CD4-positive, alpha-beta memory T cell (primary cell): ENCODE measurements at regions not wholly inside any gene's neighbourhood (a gene's known extent, or its start where the extent isn't known, plus 50 kb on each side); places are given as distances from the start of the nearest gene placed in this dataset.

Experiments used
- CTCF ChIA-PET: fragments of 350-600 bp; sonication (Branson Sonifier 250); formaldehyde crosslinking; loops from one replicate; lab custom pipeline; 2021; ENCODE audit warnings: inconsistent platforms; ENCODE audit not compliant: partially characterized antibody; lab: Charles Lee
- POLR2A ChIA-PET: fragments of 350-600 bp; sonication (Branson Sonifier 250); formaldehyde crosslinking; loops from one replicate; lab custom pipeline; 2021; ENCODE audit not compliant: partially characterized antibody; lab: Charles Lee
- DNase-seq, 5 donors: peaks; one replicate each; pipeline versions ENCODE4 v3.0.0 to v3.0.0-alpha.2; 2020 to 2022; ENCODE audit warnings: mixed read lengths in 1 of 5
- H3K27ac ChIP-seq: one replicate; pipeline ENCODE4 v1.7.0; 2013; ENCODE audit warnings: low read depth, low read length
- H3K27me3 ChIP-seq: 2 replicates; pipeline ENCODE4 v1.7.0; 2013; ENCODE audit warnings: mild to moderate bottlenecking, low read length, moderate library complexity; ENCODE audit not compliant: insufficient read depth
- H3K36me3 ChIP-seq: 2 replicates; pipeline ENCODE4 v1.7.0; 2013; ENCODE audit warnings: mild to moderate bottlenecking, low read length, moderate library complexity; ENCODE audit not compliant: insufficient read depth
- H3K4me1 ChIP-seq: 2 replicates; pipeline ENCODE4 v1.7.0; 2013; ENCODE audit warnings: mild to moderate bottlenecking, low read length, moderate library complexity; ENCODE audit not compliant: insufficient read depth
- H3K4me3 ChIP-seq, 2 donors: one replicate each; pipeline ENCODE4 v1.7.0; 2013; ENCODE audit warnings: low read length in 2 of 2, mild to moderate bottlenecking in 1 of 2
- H3K9me3 ChIP-seq, 2 donors: one replicate each; pipeline ENCODE4 v1.7.0; 2013; ENCODE audit warnings: low read length in 2 of 2, control low read depth in 1 of 2; ENCODE audit not compliant: control insufficient read depth in 1 of 2
- H3K27ac Mint-ChIP-seq, 7 donors: one replicate each; pipeline ENCODE4 v1.8.0; 2020 to 2021; ENCODE audit warnings: mixed read lengths in 7 of 7, mild to moderate bottlenecking in 6 of 7, inconsistent platforms in 3 of 7, moderate library complexity in 3 of 7
- H3K27me3 Mint-ChIP-seq, 2 donors: one replicate each; pipeline ENCODE4 v1.8.0; 2020 to 2021; ENCODE audit warnings: mixed read lengths in 2 of 2
- H3K36me3 Mint-ChIP-seq, 2 donors: one replicate each; pipeline ENCODE4 v1.8.0; 2020 to 2021; ENCODE audit warnings: mixed read lengths in 2 of 2, inconsistent platforms in 1 of 2, mild to moderate bottlenecking in 1 of 2
- H3K4me1 Mint-ChIP-seq, 4 donors: one replicate each; pipeline ENCODE4 v1.8.0; 2020 to 2021; ENCODE audit warnings: mixed read lengths in 4 of 4, mild to moderate bottlenecking in 1 of 4
- H3K4me3 Mint-ChIP-seq, 8 donors: one replicate each; pipeline ENCODE4 v1.8.0; 2020 to 2021; ENCODE audit warnings: mixed read lengths in 8 of 8, mild to moderate bottlenecking in 7 of 8, moderate library complexity in 6 of 8, inconsistent platforms in 3 of 8
- H3K9me3 Mint-ChIP-seq, 8 donors: one replicate each; pipeline ENCODE4 v1.8.0; 2020 to 2021; ENCODE audit warnings: mixed read lengths in 8 of 8, mild to moderate bottlenecking in 5 of 8, inconsistent platforms in 3 of 8, moderate library complexity in 1 of 8
- intact Hi-C: fragments of 100-400 bp; cut with micrococcal nuclease; formaldehyde crosslinking; loops from one replicate; pipeline ENCODE4 v1.15.1; 2023

DNA sequence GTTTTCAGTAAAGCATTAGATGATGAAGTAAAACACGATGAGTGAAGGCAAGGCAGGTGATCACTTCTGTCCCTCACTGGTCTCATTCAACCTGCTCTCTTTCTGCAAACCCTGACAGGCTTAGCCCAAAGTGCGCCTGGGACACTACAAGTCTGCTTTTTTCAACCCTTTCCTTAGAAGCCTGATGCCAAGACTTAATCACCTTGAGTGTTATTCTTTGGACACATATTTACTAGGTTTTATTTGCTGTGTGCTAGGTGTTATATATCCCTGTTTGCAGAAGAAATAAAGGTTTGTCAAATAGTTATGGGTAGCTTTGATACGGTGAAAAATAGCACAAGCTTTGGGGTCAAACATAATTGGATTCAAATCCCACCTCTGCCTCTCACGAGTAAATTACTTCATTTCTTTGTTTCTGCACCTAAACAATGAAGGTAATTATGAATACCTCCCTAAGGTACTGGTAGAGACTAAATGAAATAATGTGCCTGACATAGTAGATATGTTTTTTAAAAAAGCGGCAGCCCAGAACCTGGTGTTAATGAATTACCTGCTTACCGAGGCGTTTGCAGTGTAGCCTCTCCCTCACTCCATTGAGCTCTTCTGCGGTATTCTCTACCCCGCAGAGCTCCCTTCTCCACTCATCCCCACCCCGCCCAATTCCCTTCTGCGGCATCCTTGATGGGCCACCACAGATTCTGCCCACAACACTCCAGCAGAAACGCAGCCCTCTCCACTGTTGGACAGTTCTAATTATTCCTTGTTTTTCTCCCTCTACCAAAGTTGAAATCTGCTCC lies 269.0 kb upstream of the TPM1 start:
- CTCF ChIA-PET: no interaction called here
- H3K9me3 Mint-ChIP-seq: no peaks in the 10 kb centered on the region
- H3K4me1 Mint-ChIP-seq: no peaks in the 10 kb centered on the region
- H3K36me3 ChIP-seq: no peaks in the 10 kb centered on the region
- no peaks in the 10 kb centered on the region for H3K36me3 Mint-ChIP-seq
- H3K27me3 ChIP-seq: no peaks in the 10 kb centered on the region
- H3K27ac ChIP-seq: no peak overlapping the region
- no peak overlapping the region for H3K27ac Mint-ChIP-seq
- H3K4me3 Mint-ChIP-seq: no peak overlapping the region
- H3K4me1 ChIP-seq: no peaks in the 10 kb centered on the region
- intact Hi-C loops: no loop called here
- POLR2A ChIA-PET: no interaction called here
- no peaks in the 10 kb centered on the region for H3K27me3 Mint-ChIP-seq
- no peaks in the 10 kb centered on the region for H3K9me3 ChIP-seq
- no peak for DNase-seq
- no peak overlapping the region for H3K4me3 ChIP-seq

DNA sequence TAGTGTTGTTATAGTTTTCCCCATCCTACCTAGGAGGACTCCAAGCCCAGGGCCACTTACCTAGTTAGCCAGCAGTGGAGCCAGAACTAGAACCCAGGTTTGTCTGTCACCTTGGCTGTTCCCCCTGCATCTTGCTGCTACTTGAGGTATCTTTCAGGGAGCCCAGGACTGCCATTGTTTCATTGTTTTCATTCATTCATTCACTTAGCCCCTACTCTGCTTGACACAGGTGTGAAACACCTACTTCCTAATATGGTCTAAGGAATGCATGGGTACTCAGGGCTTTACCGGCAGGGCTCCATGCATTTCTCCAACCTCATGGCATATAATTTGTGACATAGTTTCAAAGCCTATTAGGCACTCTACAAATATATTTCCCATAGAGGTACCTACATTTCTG lies 266.6 kb upstream of the TPM1 start:
- ChIA-PET POLR2A (no interaction called here), CTCF (no interaction called here)
- no peaks in the 10 kb centered on the region for H3K27me3 ChIP-seq
- no peak overlapping the region for H3K27ac ChIP-seq
- H3K36me3 ChIP-seq: no peaks in the 10 kb centered on the region
- intact Hi-C loops: no loop called here
- H3K4me1 ChIP-seq: no peaks in the 10 kb centered on the region
- H3K9me3 Mint-ChIP-seq: no peaks in the 10 kb centered on the region
- H3K27me3 Mint-ChIP-seq: peaks cover 0 to 4% of the 10 kb centered on the region in 2 donors
- no peak for DNase-seq
- H3K36me3 Mint-ChIP-seq: no peaks in the 10 kb centered on the region
- H3K27ac Mint-ChIP-seq: no peak overlapping the region
- no peak overlapping the region for H3K4me3 ChIP-seq
- H3K9me3 ChIP-seq: no peaks in the 10 kb centered on the region
- no peaks in the 10 kb centered on the region for H3K4me1 Mint-ChIP-seq
- no peak overlapping the region for H3K4me3 Mint-ChIP-seq

DNA sequence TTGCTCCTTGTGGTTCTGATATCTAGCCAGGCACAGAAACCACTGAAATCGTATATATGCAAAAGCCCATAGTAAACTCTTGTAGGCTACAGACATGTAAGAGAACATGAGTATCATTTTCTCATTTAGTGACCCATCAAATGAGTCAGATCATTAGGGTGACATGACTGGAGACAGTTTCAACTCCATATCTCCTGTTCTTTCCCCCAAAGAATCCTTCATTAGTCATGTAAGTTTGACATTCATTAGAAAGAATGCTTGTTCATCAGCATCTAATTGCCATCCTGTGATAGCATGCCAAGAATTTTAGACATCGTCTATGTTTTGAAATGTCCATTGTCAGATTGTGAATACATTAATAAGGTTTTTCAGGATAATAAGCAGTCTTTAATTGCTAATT lies 264.9 kb upstream of the TPM1 start:
- CTCF ChIA-PET: no interaction called here
- POLR2A ChIA-PET: no interaction called here
- no peak overlapping the region for H3K27ac ChIP-seq
- no peaks in the 10 kb centered on the region for H3K9me3 Mint-ChIP-seq
- no peaks in the 10 kb centered on the region for H3K36me3 ChIP-seq
- no peak overlapping the region for H3K4me3 ChIP-seq
- no peaks in the 10 kb centered on the region for H3K9me3 ChIP-seq
- DNase-seq: no peak
- H3K27ac Mint-ChIP-seq: no peak overlapping the region
- intact Hi-C loops: no loop called here
- no peaks in the 10 kb centered on the region for H3K4me1 Mint-ChIP-seq
- H3K36me3 Mint-ChIP-seq: no peaks in the 10 kb centered on the region
- H3K27me3 Mint-ChIP-seq: peaks cover 0 to 5% of the 10 kb centered on the region in 2 donors
- H3K4me3 Mint-ChIP-seq: no peak overlapping the region
- no peaks in the 10 kb centered on the region for H3K4me1 ChIP-seq
- no peaks in the 10 kb centered on the region for H3K27me3 ChIP-seq

DNA sequence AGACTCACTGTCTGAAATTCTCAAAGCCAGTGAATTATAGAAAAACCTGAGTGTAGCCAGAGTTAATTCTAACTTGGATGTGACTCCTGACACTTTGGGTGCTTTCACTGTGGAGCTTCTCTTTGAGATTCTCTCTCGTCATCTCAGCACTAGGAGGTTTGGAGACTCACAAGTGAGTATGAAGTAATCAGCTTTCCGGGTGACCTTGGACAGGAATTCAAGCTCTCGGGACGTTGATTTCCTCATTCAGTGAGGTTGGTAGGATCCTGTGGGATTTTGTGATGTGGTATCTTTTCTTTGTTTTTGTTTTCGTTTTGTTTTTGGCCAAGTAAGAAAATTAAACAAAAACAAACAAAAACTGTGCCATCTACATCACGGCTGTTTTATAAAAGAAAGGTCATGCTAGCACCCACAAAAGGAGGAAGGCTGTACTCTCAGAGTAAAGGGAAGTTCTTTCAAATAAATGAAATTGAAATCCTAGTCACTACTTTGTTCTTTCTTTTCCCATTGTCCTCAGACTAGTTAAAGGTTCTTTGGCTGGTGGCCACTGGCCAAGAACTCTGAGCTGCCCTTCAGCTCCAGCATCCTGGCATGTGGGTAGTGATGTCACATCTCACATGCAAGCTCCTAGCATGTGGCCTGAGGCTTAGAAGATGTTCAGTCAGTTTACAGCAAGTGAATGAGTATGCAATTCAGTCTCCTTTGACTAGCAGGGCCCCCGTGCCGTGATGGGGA lies 263.3 kb upstream of the TPM1 start:
- intact Hi-C loops: no loop called here
- Mint-ChIP-seq H3K27ac (no peak overlapping the region), H3K9me3 (no peaks in the 10 kb centered on the region), H3K36me3 (no peaks in the 10 kb centered on the region), H3K4me1 (no peaks in the 10 kb centered on the region), H3K4me3 (no peak overlapping the region), H3K27me3 (peaks cover 0 to 6% of the 10 kb centered on the region in 2 donors)
- no peaks in the 10 kb centered on the region for H3K36me3 ChIP-seq
- H3K27ac ChIP-seq: no peak overlapping the region
- no peak for DNase-seq
- CTCF ChIA-PET: no interaction called here
- no peaks in the 10 kb centered on the region for H3K27me3 ChIP-seq
- no peaks in the 10 kb centered on the region for H3K4me1 ChIP-seq
- POLR2A ChIA-PET: no interaction called here
- H3K9me3 ChIP-seq: no peaks in the 10 kb centered on the region
- H3K4me3 ChIP-seq: no peak overlapping the region

DNA sequence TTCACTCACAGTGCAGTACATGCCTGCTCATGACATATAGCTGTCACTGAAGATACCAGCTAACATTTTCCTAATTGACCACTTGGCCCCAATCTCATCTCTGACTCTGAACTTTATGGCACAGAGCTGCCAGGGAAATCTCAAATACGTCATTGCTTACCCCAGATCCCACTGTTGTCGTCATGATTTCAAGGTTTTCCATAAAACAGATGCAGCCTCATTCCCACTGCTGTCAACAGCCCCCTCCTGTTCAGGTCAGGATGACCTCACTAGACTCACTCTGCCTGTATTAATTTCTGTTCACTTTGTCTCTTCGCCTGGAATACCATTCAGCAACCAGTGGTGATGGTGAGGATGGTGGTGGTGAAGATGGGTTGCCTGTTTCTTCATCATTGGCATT lies 262.6 kb upstream of the TPM1 start:
- Histone ChIP-seq H3K4me1 (no peaks in the 10 kb centered on the region), H3K27ac (no peak overlapping the region), H3K36me3 (no peaks in the 10 kb centered on the region), H3K4me3 (no peak overlapping the region), H3K27me3 (no peaks in the 10 kb centered on the region), H3K9me3 (no peaks in the 10 kb centered on the region)
- no peaks in the 10 kb centered on the region for H3K36me3 Mint-ChIP-seq
- no peak for DNase-seq
- no peak overlapping the region for H3K27ac Mint-ChIP-seq
- H3K9me3 Mint-ChIP-seq: no peaks in the 10 kb centered on the region
- CTCF ChIA-PET: no interaction called here
- H3K4me3 Mint-ChIP-seq: no peak overlapping the region
- peaks cover 0 to 9% of the 10 kb centered on the region in 2 donors for H3K27me3 Mint-ChIP-seq
- intact Hi-C loops: no loop called here
- POLR2A ChIA-PET: no interaction called here
- H3K4me1 Mint-ChIP-seq: no peaks in the 10 kb centered on the region

DNA sequence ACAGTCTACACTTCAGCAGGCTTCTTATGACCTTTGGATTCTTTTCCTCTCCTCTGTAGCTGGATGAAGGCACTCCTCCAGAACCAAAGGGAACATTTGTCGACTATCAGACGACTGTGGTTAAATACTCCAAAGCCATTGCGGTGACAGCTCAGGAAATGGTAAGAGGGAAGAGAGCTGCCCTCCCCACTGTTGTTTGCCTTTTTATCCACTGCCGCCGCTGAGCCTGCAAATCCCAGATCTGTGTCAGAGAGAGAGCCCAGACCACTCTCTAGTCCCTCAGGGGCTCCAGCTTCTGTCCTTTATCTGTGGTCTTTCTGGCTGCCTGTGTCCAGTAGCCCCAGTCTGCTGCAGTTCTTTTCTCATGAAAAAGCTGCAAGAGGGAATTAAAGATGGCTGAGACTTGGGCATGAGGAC lies 261.5 kb upstream of the TPM1 start:
- POLR2A ChIA-PET: no interaction called here
- H3K27me3 ChIP-seq: no peaks in the 10 kb centered on the region
- H3K4me3 Mint-ChIP-seq: no peak overlapping the region
- no peaks in the 10 kb centered on the region for H3K9me3 ChIP-seq
- H3K4me3 ChIP-seq: no peak overlapping the region
- H3K9me3 Mint-ChIP-seq: no peaks in the 10 kb centered on the region
- H3K27ac Mint-ChIP-seq: no peak overlapping the region
- intact Hi-C loops: no loop called here
- H3K36me3 Mint-ChIP-seq: no peaks in the 10 kb centered on the region
- CTCF ChIA-PET: no interaction called here
- peaks cover 3 to 13% of the 10 kb centered on the region in 2 donors for H3K27me3 Mint-ChIP-seq
- H3K36me3 ChIP-seq: no peaks in the 10 kb centered on the region
- DNase-seq: no peak
- no peaks in the 10 kb centered on the region for H3K4me1 Mint-ChIP-seq
- no peaks in the 10 kb centered on the region for H3K4me1 ChIP-seq
- H3K27ac ChIP-seq: no peak overlapping the region

DNA sequence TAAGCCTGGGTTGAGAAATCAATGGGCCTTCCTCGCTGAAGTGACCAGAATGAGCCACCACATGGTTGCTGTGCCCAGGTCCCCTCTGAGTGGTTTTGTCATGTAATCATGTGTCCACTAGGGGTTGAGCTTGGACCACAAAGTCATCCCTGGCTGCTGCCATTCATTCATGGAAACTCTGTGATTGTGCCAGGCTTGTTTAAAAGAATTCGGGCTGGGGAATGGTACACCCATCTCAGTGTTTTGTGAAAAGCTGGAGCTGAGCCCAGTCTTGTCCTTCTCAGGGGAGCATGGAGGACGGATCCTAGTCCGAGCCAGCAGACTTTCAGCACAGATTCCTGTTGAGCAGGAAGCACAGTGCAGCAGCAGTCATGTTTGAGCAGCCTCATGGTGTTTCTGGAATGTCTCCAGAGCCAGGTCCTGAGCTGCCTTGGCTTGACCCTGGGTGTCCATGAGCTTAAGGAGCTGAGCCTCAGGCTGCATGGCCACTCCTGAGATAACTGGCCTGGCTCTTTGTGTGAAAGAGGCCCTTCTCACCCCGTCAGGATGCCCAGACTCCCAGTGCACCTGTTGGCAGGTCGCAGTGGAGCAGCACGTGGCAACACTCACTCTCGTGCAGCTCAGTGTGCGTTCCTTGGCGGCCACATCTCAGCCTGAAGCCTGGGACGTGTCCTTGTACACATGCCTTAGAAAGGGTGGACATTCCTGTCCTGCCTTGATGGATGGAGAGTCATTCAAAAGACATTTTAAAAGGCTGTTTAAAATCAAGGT lies 260.3 kb upstream of the TPM1 start:
- no peak for DNase-seq
- Histone ChIP-seq H3K36me3 (no peaks in the 10 kb centered on the region), H3K9me3 (no peaks in the 10 kb centered on the region), H3K4me1 (no peaks in the 10 kb centered on the region), H3K4me3 (no peak overlapping the region), H3K27ac (no peak overlapping the region), H3K27me3 (no peaks in the 10 kb centered on the region)
- intact Hi-C loops: no loop called here
- H3K4me3 Mint-ChIP-seq: no peak overlapping the region
- ChIA-PET CTCF (no interaction called here), POLR2A (no interaction called here)
- H3K27me3 Mint-ChIP-seq: peaks cover 3 to 13% of the 10 kb centered on the region in 2 donors
- H3K9me3 Mint-ChIP-seq: no peaks in the 10 kb centered on the region
- no peak overlapping the region for H3K27ac Mint-ChIP-seq
- H3K4me1 Mint-ChIP-seq: no peaks in the 10 kb centered on the region
- H3K36me3 Mint-ChIP-seq: no peaks in the 10 kb centered on the region
